ENCODE measurements at regions not wholly inside any gene's neighbourhood (a gene's known extent, or its start where the extent isn't known, plus 50 kb on each side); places are given as distances from the start of the nearest gene placed in this dataset.

DNA sequence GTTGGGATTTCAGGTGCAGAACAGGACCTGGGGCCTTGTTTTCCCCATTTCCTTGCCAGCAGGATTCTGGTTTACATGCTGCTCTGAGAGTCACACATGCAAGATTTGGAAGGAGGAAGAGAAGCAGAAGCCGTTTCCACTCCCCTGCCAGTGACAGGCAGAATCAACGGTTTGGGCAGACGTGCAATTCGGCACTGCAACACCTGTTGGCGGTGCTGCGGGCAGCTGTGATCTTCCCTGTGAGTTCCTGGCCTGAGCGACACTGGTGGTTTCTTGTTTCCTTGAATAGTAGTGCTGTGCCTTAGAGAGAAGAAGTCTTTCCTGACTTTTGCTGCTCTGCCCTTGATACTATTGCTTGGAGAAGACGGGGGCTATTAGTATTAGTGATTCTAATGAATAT, 1126.2 kb downstream of the TYW1 start:
- no peaks in the 10 kb centered on the region for H3K27me3 ChIP-seq
- no peaks in the 10 kb centered on the region for H3K36me3 ChIP-seq
- 80 to 92% methylated on average over 8 of the region's 8 CpGs for WGBS, 2 donors
- DNase-seq = no peak
- no peak for ATAC-seq (ENCODE audit: low FRiP score in 2 of 2)
- no peaks in the 10 kb centered on the region for H3K4me1 ChIP-seq
- TF ChIP-seq POLR2A (IDR thresholded peaks at IDR 0.05) = no peak
- TF ChIP-seq POLR2AphosphoS5 (IDR thresholded peaks at IDR 0.05) = no peak
- TF ChIP-seq, protein P1, sequence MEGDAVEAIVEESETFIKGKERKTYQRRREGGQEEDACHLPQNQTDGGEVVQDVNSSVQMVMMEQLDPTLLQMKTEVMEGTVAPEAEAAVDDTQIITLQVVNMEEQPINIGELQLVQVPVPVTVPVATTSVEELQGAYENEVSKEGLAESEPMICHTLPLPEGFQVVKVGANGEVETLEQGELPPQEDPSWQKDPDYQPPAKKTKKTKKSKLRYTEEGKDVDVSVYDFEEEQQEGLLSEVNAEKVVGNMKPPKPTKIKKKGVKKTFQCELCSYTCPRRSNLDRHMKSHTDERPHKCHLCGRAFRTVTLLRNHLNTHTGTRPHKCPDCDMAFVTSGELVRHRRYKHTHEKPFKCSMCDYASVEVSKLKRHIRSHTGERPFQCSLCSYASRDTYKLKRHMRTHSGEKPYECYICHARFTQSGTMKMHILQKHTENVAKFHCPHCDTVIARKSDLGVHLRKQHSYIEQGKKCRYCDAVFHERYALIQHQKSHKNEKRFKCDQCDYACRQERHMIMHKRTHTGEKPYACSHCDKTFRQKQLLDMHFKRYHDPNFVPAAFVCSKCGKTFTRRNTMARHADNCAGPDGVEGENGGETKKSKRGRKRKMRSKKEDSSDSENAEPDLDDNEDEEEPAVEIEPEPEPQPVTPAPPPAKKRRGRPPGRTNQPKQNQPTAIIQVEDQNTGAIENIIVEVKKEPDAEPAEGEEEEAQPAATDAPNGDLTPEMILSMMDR (IDR thresholded peaks at IDR 0.05) = no peak
- no peak for TF ChIP-seq EP300 (IDR thresholded peaks at IDR 0.05)
- peaks cover 6 to 14% (median 11%) of the 10 kb centered on the region in 4 donors for H3K9me3 ChIP-seq
- H3K27ac ChIP-seq = no peak overlapping the region
- H3K4me3 ChIP-seq = no peak overlapping the region

GRCh38 chr7:68125168-68125567, 1128.5 kb downstream of the TYW1 start:
- peak in 1 of 2 donors; percentile 54 for DNase-seq
- no peak for TF ChIP-seq POLR2A (IDR thresholded peaks at IDR 0.05)
- TF ChIP-seq, protein P1 (IDR thresholded peaks at IDR 0.05) = no peak
- TF ChIP-seq POLR2AphosphoS5 (IDR thresholded peaks at IDR 0.05) = no peak
- no peak for TF ChIP-seq EP300 (IDR thresholded peaks at IDR 0.05)
- Histone ChIP-seq H3K9me3 (no peaks in the 10 kb centered on the region), H3K27me3 (no peaks in the 10 kb centered on the region), H3K4me1 (no peaks in the 10 kb centered on the region), H3K36me3 (no peaks in the 10 kb centered on the region), H3K27ac (no peak overlapping the region), H3K4me3 (no peak overlapping the region)
- ATAC-seq (ENCODE audit: low FRiP score in 2 of 2) = no peak
- WGBS, 2 donors = 31 to 56% methylated on average over 2 of the region's 2 CpGs

DNA sequence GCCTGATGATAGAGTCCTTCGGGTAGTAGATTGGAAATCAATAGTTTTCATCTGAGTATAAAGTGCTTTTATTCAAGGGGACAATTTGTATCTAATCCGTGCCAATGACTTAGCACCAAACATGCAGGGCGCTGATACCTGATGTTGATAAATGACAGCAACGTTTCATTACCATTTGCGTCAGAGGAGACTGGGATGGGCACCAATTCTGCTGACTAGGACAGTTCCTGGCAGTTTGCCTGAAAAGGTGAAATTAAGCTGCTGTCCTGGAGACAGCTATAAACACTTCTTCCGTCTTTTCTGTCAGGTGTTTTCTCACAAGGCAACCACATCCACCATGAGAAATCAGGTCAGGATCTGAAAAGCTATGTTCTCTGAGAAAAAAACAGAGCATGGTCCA, 1136.4 kb downstream of the TYW1 start:
- H3K4me1 ChIP-seq = no peaks in the 10 kb centered on the region
- H3K27ac ChIP-seq = no peak overlapping the region
- H3K4me3 ChIP-seq = no peak overlapping the region
- no peak for ATAC-seq (ENCODE audit: low FRiP score in 2 of 2)
- 77 to 84% methylated on average over 6 of the region's 6 CpGs for WGBS, 2 donors
- no peaks in the 10 kb centered on the region for H3K9me3 ChIP-seq
- H3K27me3 ChIP-seq = no peaks in the 10 kb centered on the region
- no peak for DNase-seq
- TF ChIP-seq, protein P1 (IDR thresholded peaks at IDR 0.05) = no peak
- no peak for TF ChIP-seq EP300 (IDR thresholded peaks at IDR 0.05)
- no peak for TF ChIP-seq POLR2AphosphoS5 (IDR thresholded peaks at IDR 0.05)
- no peaks in the 10 kb centered on the region for H3K36me3 ChIP-seq

GRCh38 chr7:68143345-68143744, 1146.7 kb downstream of the TYW1 start:
- no peak overlapping the region for H3K4me3 ChIP-seq
- H3K4me1 ChIP-seq = no peaks in the 10 kb centered on the region
- TF ChIP-seq, protein P1 (IDR thresholded peaks at IDR 0.05) = no peak
- TF ChIP-seq POLR2A (IDR thresholded peaks at IDR 0.05) = no peak
- no peak for TF ChIP-seq EP300 (IDR thresholded peaks at IDR 0.05)
- TF ChIP-seq POLR2AphosphoS5 (IDR thresholded peaks at IDR 0.05) = no peak
- H3K27ac ChIP-seq = no peak overlapping the region
- H3K27me3 ChIP-seq = no peaks in the 10 kb centered on the region
- ATAC-seq (ENCODE audit: low FRiP score in 2 of 2) (no peak), DNase-seq (no peak)
- H3K36me3 ChIP-seq = no peaks in the 10 kb centered on the region
- H3K9me3 ChIP-seq = peaks cover 3 to 25% (median 19%) of the 10 kb centered on the region in 4 donors

DNA sequence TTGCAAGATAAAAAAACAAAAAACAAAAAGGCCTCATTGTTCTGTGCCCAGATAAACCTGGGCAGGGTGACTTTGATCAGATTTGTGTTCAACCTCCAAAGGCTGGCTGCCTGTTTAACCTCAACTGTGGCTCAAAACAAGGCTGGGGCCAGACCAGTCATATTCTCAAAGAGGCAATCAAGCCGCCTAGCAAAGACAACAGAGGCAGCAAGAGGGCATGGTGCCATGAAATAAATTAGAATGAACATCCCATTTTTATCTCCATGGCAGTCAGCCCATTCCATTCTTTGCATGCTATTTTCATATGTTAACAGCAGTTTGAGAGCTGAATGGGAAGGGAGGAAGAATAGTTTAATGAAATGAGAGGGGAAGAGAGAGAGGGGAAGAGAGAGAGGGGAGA, 1150.3 kb downstream of the TYW1 start:
- no peaks in the 10 kb centered on the region for H3K27me3 ChIP-seq
- no peaks in the 10 kb centered on the region for H3K4me1 ChIP-seq
- ATAC-seq (ENCODE audit: low FRiP score in 2 of 2) = no peak
- H3K27ac ChIP-seq = no peak overlapping the region
- H3K4me3 ChIP-seq = no peak overlapping the region
- TF ChIP-seq POLR2A (IDR thresholded peaks at IDR 0.05) (no peak), EP300 (IDR thresholded peaks at IDR 0.05) (no peak), POLR2AphosphoS5 (IDR thresholded peaks at IDR 0.05) (no peak)
- TF ChIP-seq, protein P1 (IDR thresholded peaks at IDR 0.05) = no peak
- DNase-seq = no peak
- H3K9me3 ChIP-seq = peaks cover 3 to 25% (median 19%) of the 10 kb centered on the region in 4 donors
- no peaks in the 10 kb centered on the region for H3K36me3 ChIP-seq
- 44 to 75% methylated on average over 1 of the region's 1 CpG for WGBS, 2 donors
